HCT116 (cell line): ENCODE measurements at regions not wholly inside any gene's neighbourhood (a gene's known extent, or its start where the extent isn't known, plus 50 kb on each side); places are given as distances from the start of the nearest gene placed in this dataset.
"Not testable (repeated sequence)": the region's sequence is repeated elsewhere in the genome, so short reads cannot be mapped to it uniquely, and the experiment has no call there.

ENCODE experiments used
- ATAC-seq: fragments of 200-7000 bp; cut with Tn5 transposase; 2 replicates; pipeline ENCODE4 v1.9.1; 2020; ENCODE audit warnings: mild to moderate bottlenecking, moderate library complexity
- BruUV-seq: library from RNA; stranded (reverse); fragments of 400-500 nt; replicated peaks from 2 replicates; lab custom pipeline; 2021; lab: Mats Ljungman, UMichigan
- CTCF ChIA-PET: fragments of 300-600 bp; sonication (Branson Sonifier 250); formaldehyde crosslinking; loops from one replicate; lab custom pipeline; 2021; ENCODE audit warnings: antibody characterized with exemption; lab: Charles Lee
- POLR2A ChIA-PET: fragments of 300-600, 350-600 bp; sonication (Branson Sonifier 250); formaldehyde crosslinking; loops from one replicate; lab custom pipeline; 2021; ENCODE audit warnings: antibody characterized with exemption; lab: Charles Lee
- RAD21 ChIA-PET, 2 experiments: fragments of 300-600 bp; sonication (Branson Sonifier 250); formaldehyde crosslinking; loops; one replicate each; lab custom pipeline; 2023; ENCODE audit warnings: low total read pairs in 2 of 2; ENCODE audit not compliant: uncharacterized antibody in 2 of 2, unreplicated experiment in 2 of 2, low non-redundant PET in 1 of 2; lab: Charles Lee
- DNase-seq: peaks from one replicate; pipeline ENCODE4 v3.0.0-alpha.2; 2010; ENCODE audit warnings: low read depth, low spot score
- H2AFZ ChIP-seq: fragments of 200-600 bp; shearing (Covaris generic), sonication (generic); 2 replicates; pipeline ENCODE4 v1.6.1; 2017; ENCODE audit warnings: low read depth, mixed run types, mixed read lengths, antibody characterized with exemption, low read length; ENCODE audit not compliant: poor library complexity, severe bottlenecking
- H3K27ac ChIP-seq: 2 replicates; pipeline ENCODE4 v1.5.1; 2012; ENCODE audit warnings: low read depth, low read length
- H3K27me3 ChIP-seq: fragments of 200-600 bp; sonication (generic); 2 replicates; pipeline ENCODE4 v1.6.1; 2016; ENCODE audit warnings: mixed run types, low read length, mixed read lengths; ENCODE audit not compliant: insufficient read depth
- H3K36me3 ChIP-seq, 2 experiments: fragments of 200-500 bp in 1 of 2; fragments of 200-600 bp in 1 of 2; sonication (Bioruptor generic) in 1 of 2; sonication (generic) in 1 of 2; 2 replicates each; pipeline versions ENCODE4 v1.5.1 to v1.6.1; 2014 to 2016; ENCODE audit warnings: low read length in 2 of 2, inconsistent platforms in 1 of 2, mixed read lengths in 1 of 2, mixed run types in 1 of 2; ENCODE audit not compliant: insufficient read depth in 2 of 2, control insufficient read depth in 1 of 2
- H3K4me1 ChIP-seq, 2 experiments: fragments of 200-600 bp in 1 of 2; sonication (generic) in 1 of 2; 2 replicates each; pipeline versions ENCODE4 v1.5.1 to v1.6.1; 2012 to 2017; ENCODE audit warnings: low read length in 2 of 2, inconsistent platforms in 1 of 2, mild to moderate bottlenecking in 1 of 2, mixed read lengths in 1 of 2, mixed run types in 1 of 2, moderate library complexity in 1 of 2; ENCODE audit not compliant: insufficient read depth in 2 of 2, control insufficient read depth in 1 of 2
- H3K4me2 ChIP-seq: fragments of 200-600 bp; sonication (generic); 2 replicates; pipeline ENCODE4 v1.6.1; 2017; ENCODE audit warnings: mixed run types, low read length, mixed read lengths
- H3K4me3 ChIP-seq, 2 experiments: fragments of 200-600 bp in 1 of 2; sonication (generic) in 1 of 2; replicated peaks in 1 of 2; 2 replicates each; pipeline ENCODE4 v1.5.1; 2011 to 2016; ENCODE audit warnings: low read length in 2 of 2, control low read depth in 1 of 2, low read depth in 1 of 2, mild to moderate bottlenecking in 1 of 2, mixed read lengths in 1 of 2, mixed run types in 1 of 2
- H3K79me2 ChIP-seq: fragments of 200-600 bp; sonication (generic); 2 replicates; pipeline ENCODE4 v1.6.1; 2017; ENCODE audit warnings: mild to moderate bottlenecking, mixed run types, low read length, moderate library complexity, mixed read lengths; ENCODE audit not compliant: insufficient read depth
- H3K9ac ChIP-seq: fragments of 200-600 bp; sonication (generic); 2 replicates; pipeline ENCODE4 v1.6.1; 2016; ENCODE audit warnings: low read length, mixed read lengths
- H3K9me2 ChIP-seq: fragments of 200-600 bp; sonication (generic), shearing (Covaris generic); 2 replicates; pipeline ENCODE4 v1.6.1; 2017; ENCODE audit warnings: mixed run types, mild to moderate bottlenecking, moderate library complexity; ENCODE audit not compliant: insufficient read depth
- H3K9me3 ChIP-seq, 2 experiments: fragments of 200-500 bp in 1 of 2; fragments of 200-600 bp in 1 of 2; sonication (Bioruptor generic) in 1 of 2; sonication (generic) in 1 of 2; 2 replicates each; pipeline ENCODE4 v1.6.1; 2014 to 2017; ENCODE audit warnings: low read length in 2 of 2, mixed read lengths in 2 of 2, inconsistent platforms in 1 of 2, low read depth in 1 of 2, mild to moderate bottlenecking in 1 of 2, mixed run types in 1 of 2, moderate library complexity in 1 of 2; ENCODE audit not compliant: control insufficient read depth in 1 of 2, insufficient read depth in 1 of 2
- H4K20me1 ChIP-seq: fragments of 200-600 bp; sonication (generic), shearing (Covaris generic); 2 replicates; pipeline ENCODE4 v1.6.1; 2017; ENCODE audit warnings: mixed run types, mild to moderate bottlenecking, moderate library complexity; ENCODE audit not compliant: insufficient read depth
- EGR1 ChIP-seq: IDR thresholded peaks from 2 replicates; pipeline ENCODE4 v1.6.1; 2012; ENCODE audit warnings: low read depth
- EZH2 ChIP-seq: fragments of 200-600 bp; sonication (generic); IDR thresholded peaks from 2 replicates; pipeline ENCODE4 v1.6.1; 2017; ENCODE audit warnings: antibody characterized with exemption, mixed run types
- EZH2phosphoT487 ChIP-seq: fragments of 200-600 bp; IDR thresholded peaks from 2 replicates; pipeline ENCODE4 v1.6.1; 2018; ENCODE audit warnings: antibody characterized with exemption, borderline replicate concordance
- FOSL1 ChIP-seq: IDR thresholded peaks from 2 replicates; pipeline ENCODE4 v1.6.1; 2012; ENCODE audit warnings: low read depth
- JUND ChIP-seq: IDR thresholded peaks from 2 replicates; pipeline ENCODE4 v1.6.1; 2012
- POLR2A ChIP-seq: IDR thresholded peaks from 2 replicates; pipeline ENCODE4 v1.7.0; 2011; ENCODE audit warnings: borderline replicate concordance; ENCODE audit not compliant: insufficient read depth, insufficient read length; ENCODE audit errors: extremely low read depth
- RAD21 ChIP-seq: IDR thresholded peaks from 2 replicates; pipeline ENCODE4 v1.6.1; 2012; ENCODE audit warnings: low read depth, mild to moderate bottlenecking
- SIN3A ChIP-seq: IDR thresholded peaks from 2 replicates; pipeline ENCODE4 v1.6.1; 2012; ENCODE audit warnings: low read depth
- SP1 ChIP-seq: IDR thresholded peaks from 2 replicates; pipeline ENCODE4 v1.6.1; 2012; ENCODE audit warnings: low read depth
- TCF7L2 ChIP-seq: IDR thresholded peaks from 2 replicates; pipeline ENCODE4 v1.7.0; 2011; ENCODE audit warnings: borderline replicate concordance, inconsistent platforms; ENCODE audit not compliant: insufficient read depth, insufficient read length; ENCODE audit errors: extremely low read depth
- YY1 ChIP-seq: IDR thresholded peaks from 2 replicates; pipeline ENCODE4 v1.6.1; 2011; ENCODE audit warnings: low read length, low read depth, moderate library complexity, mild to moderate bottlenecking; ENCODE audit not compliant: insufficient replicate concordance; ENCODE audit errors: extremely low read depth
- ZNF274 ChIP-seq: fragments of 200-500 bp; sonication (Bioruptor generic); IDR thresholded peaks from 2 replicates; pipeline ENCODE4 v1.6.1; 2014; ENCODE audit warnings: mild to moderate bottlenecking, low read depth, low read length, inconsistent platforms
- intact Hi-C: fragments of 100-400 bp; cut with micrococcal nuclease; formaldehyde crosslinking; loops from 2 replicates; pipeline ENCODE4 v1.10.0; 2022
- TF ChIP-seq, protein P1 (sequence below): IDR thresholded peaks from 2 replicates; pipeline ENCODE4 v1.6.1; 2012
- TF ChIP-seq, protein P2 (sequence below): IDR thresholded peaks from 2 replicates; pipeline ENCODE4 v1.6.1; 2011; ENCODE audit warnings: mild to moderate bottlenecking, low read length, moderate library complexity; ENCODE audit not compliant: insufficient replicate concordance; ENCODE audit errors: extremely low read depth
- TF ChIP-seq, protein P3 (sequence below): IDR thresholded peaks from 2 replicates; pipeline ENCODE4 v1.6.1; 2012; ENCODE audit warnings: low read depth
- TF ChIP-seq, protein P4 (sequence below): IDR thresholded peaks from 2 replicates; pipeline ENCODE4 v1.6.1; 2012

DNA sequence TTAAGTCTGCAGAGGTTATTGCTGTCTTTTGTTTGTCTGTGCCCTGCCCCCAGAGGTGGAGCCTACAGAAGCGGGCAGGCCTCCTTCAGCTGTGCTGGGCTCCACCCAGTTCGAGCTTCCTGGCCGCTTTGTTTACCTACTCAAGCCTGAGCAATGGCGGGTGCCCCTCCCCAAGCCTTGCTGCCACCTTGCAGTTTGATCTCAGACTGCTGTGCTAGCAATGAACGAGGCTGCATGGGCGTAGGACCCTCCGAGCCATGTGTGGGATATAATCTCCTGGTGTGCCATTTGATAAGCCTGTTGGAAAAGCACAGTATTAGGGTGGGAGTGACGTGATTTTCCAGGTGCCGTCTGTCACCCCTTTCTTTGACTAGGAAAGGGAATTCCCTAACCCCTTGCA is 720.6 kb downstream of the PCDH17 start:
- H3K4me2 ChIP-seq, H3K79me2 ChIP-seq, H3K9me2 ChIP-seq, CTCF ChIA-PET, POLR2A ChIA-PET, DNase-seq, BruUV-seq, H3K27ac ChIP-seq, H3K4me3 ChIP-seq, intact Hi-C loops, H3K9ac ChIP-seq, ATAC-seq, H3K36me3 ChIP-seq, H4K20me1 ChIP-seq, H2AFZ ChIP-seq, H3K4me1 ChIP-seq, RAD21 ChIA-PET, H3K27me3 ChIP-seq: not testable (repeated sequence)
- peaks cover 4 to 19% of the 10 kb centered on the region in 2 experiments; a peak in 2 of 4 replicates for H3K9me3 ChIP-seq

DNA sequence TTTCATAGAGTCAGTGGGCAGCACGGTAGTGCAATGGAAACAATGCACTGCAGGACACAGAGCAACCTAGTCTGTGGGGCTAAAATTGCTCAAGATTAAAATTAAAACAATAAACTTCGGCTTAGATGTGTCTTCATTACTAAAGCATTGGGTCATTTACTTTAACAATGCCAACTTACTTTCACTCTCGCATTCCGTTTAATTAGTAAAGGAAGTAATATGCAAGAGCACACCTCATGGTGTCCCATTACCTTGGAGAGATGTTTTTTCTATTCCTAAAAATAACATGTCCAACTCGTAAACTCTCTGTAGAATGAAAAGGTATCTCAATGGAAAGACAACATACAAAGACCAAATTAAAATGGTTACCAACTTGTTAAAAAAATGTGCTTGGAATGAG is 738.4 kb downstream of the PCDH17 start:
- Histone ChIP-seq H3K9ac (no peak overlapping the region), H3K27ac (no peak overlapping the region), H4K20me1 (no peaks in the 10 kb centered on the region), H3K27me3 (no peaks in the 10 kb centered on the region), H3K4me2 (no peak overlapping the region), H3K79me2 (no peaks in the 10 kb centered on the region), H2AFZ (no peak overlapping the region), H3K9me3 (peaks cover 8 to 21% of the 10 kb centered on the region in 2 experiments; a peak in 2 of 4 replicates), H3K4me3 (no peak overlapping the region), H3K4me1 (no peaks in the 10 kb centered on the region), H3K9me2 (no peaks in the 10 kb centered on the region), H3K36me3 (no peaks in the 10 kb centered on the region)
- no TSS peak for BruUV-seq
- DNase-seq (no peak), ATAC-seq (no peak)
- POLR2A ChIA-PET: no interaction called here
- CTCF ChIA-PET: no interaction called here
- RAD21 ChIA-PET: no interaction called here
- intact Hi-C loops: no loop called here
- TF ChIP-seq SIN3A (no peak), EZH2 (no peak), TCF7L2 (no peak), SP1 (no peak), POLR2A (no peak), EZH2phosphoT487 (no peak), EGR1 (no peak), YY1 (no peak), JUND (no peak), ZNF274 (no peak), FOSL1 (no peak), RAD21 (no peak)
- TF ChIP-seq, protein P1, sequence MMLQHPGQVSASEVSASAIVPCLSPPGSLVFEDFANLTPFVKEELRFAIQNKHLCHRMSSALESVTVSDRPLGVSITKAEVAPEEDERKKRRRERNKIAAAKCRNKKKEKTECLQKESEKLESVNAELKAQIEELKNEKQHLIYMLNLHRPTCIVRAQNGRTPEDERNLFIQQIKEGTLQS: no peak
- TF ChIP-seq, protein P2, sequence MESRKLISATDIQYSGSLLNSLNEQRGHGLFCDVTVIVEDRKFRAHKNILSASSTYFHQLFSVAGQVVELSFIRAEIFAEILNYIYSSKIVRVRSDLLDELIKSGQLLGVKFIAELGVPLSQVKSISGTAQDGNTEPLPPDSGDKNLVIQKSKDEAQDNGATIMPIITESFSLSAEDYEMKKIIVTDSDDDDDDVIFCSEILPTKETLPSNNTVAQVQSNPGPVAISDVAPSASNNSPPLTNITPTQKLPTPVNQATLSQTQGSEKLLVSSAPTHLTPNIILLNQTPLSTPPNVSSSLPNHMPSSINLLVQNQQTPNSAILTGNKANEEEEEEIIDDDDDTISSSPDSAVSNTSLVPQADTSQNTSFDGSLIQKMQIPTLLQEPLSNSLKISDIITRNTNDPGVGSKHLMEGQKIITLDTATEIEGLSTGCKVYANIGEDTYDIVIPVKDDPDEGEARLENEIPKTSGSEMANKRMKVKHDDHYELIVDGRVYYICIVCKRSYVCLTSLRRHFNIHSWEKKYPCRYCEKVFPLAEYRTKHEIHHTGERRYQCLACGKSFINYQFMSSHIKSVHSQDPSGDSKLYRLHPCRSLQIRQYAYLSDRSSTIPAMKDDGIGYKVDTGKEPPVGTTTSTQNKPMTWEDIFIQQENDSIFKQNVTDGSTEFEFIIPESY: no peak
- TF ChIP-seq, protein P3, sequence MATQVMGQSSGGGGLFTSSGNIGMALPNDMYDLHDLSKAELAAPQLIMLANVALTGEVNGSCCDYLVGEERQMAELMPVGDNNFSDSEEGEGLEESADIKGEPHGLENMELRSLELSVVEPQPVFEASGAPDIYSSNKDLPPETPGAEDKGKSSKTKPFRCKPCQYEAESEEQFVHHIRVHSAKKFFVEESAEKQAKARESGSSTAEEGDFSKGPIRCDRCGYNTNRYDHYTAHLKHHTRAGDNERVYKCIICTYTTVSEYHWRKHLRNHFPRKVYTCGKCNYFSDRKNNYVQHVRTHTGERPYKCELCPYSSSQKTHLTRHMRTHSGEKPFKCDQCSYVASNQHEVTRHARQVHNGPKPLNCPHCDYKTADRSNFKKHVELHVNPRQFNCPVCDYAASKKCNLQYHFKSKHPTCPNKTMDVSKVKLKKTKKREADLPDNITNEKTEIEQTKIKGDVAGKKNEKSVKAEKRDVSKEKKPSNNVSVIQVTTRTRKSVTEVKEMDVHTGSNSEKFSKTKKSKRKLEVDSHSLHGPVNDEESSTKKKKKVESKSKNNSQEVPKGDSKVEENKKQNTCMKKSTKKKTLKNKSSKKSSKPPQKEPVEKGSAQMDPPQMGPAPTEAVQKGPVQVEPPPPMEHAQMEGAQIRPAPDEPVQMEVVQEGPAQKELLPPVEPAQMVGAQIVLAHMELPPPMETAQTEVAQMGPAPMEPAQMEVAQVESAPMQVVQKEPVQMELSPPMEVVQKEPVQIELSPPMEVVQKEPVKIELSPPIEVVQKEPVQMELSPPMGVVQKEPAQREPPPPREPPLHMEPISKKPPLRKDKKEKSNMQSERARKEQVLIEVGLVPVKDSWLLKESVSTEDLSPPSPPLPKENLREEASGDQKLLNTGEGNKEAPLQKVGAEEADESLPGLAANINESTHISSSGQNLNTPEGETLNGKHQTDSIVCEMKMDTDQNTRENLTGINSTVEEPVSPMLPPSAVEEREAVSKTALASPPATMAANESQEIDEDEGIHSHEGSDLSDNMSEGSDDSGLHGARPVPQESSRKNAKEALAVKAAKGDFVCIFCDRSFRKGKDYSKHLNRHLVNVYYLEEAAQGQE: no peak
- TF ChIP-seq, protein P4, sequence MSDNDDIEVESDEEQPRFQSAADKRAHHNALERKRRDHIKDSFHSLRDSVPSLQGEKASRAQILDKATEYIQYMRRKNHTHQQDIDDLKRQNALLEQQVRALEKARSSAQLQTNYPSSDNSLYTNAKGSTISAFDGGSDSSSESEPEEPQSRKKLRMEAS: no peak
